UCSD-AML1 (cell line): ENCODE measurements at regions not wholly inside any gene's neighbourhood (a gene's known extent, or its start where the extent isn't known, plus 50 kb on each side); places are given as distances from the start of the nearest gene placed in this dataset.

Source experiments
- DNase-seq: peaks from one replicate; lab custom pipeline; 2025; ENCODE audit not compliant: unreplicated experiment; lab: John Stamatoyannopoulos, UW

DNA sequence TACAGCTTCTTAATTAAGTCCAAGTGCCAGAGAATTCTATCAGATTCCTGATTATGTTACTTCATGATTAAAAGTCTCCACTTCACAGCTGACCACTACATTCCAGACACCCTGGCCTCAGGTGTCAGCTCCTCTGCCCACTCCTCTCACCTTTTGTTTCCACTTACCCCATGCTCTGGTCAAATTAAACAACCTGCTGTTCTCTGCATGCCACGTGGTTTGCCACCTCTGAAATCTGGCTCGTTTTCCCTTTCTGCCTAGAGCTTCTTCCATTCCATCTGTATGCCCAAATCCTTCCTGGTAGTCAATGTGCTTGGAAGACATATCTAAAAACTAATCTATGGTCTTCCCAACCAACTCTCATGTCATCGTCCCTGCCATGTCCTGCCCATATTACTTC lies 158.6 kb downstream of the ICE1 start:
- DNase-seq: no peak

DNA sequence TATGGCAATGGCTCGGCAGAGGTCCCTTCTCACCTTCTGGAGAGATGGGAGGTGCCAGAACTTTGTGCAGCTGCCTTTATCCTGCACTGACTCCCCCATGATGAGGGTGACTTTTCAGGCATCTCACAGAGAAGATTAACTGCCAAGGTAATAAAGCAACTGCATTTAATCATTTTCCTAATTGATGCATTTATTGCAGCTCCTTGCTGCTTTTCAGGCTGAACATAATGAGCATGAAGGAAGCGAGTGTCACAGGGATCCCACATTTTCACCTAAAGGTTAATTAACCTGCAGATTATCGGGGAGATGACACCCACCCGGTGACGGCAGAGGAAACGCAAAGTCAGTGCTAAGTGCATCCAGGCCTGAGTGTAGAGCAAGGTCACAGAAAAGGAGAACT lies 154.3 kb downstream of the ICE1 start:
- DNase-seq: no peak

DNA sequence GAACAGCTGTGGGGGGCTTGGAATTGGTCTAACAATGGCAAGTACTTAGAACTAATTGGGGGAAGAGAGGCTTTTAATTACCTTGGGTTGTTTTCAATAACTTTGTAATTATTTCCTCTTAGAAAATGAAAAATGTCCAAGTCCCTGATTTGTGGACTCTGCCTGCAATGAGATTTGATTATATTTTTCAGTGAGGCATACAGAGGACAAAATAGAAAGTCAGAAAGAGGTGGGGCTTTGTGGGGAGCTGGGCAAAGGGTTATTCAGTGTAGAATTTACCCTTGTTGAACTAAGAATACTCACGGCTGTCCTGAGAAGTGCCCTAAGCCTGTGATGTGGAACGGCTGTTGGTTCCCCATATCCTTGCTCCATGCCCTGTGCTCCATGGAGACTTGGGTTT lies 153.0 kb downstream of the ICE1 start:
- no peak for DNase-seq

- DNase-seq: no peak
Measured at GRCh38 chr5:5573798-5574380, 151.4 kb downstream of the ICE1 start.

GRCh38 chr5:5572976-5573797 lies 150.7 kb downstream of the ICE1 start:
- no peak for DNase-seq

GRCh38 chr5:5572010-5572865 lies 149.8 kb downstream of the ICE1 start:
- no peak for DNase-seq

DNA sequence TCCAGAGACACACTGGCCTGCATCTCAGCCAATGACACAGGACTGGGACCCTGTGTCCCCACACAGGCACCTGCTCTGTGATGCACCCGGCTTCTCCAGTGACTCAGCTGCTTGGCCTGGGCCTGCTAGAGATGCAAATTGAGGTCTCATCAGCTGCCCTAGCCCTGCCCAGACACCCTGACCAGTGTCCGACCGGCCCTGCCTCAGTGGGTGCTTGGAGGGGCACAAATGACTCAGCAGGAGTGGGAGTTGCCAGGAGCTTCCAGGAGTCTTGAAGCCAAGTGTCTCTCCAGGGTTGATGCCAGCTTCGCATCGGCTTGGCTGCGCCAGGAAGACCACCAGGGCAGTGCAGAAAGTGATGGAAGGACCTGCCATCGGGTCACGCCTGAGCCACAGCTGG lies 148.2 kb downstream of the ICE1 start:
- no peak for DNase-seq

DNA sequence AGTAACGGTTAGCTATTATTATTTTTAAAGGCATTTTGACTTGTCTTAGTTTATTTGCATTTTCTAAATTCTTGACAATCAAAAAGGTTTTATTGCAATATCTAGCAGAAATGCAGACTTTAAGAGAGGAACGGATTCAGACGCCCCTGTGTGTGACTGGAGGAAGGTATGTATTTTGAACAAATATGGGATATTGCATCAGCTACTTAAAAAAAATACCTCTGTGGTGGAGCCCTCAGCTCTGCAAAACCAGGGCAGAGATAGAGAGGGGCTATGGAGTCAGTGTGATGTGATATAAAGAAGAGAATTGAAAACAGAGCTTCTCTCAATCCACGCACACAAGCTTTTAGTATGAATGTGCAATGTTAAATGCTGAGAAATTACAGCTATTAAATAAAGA lies 142.4 kb downstream of the ICE1 start:
- DNase-seq: no peak

DNA sequence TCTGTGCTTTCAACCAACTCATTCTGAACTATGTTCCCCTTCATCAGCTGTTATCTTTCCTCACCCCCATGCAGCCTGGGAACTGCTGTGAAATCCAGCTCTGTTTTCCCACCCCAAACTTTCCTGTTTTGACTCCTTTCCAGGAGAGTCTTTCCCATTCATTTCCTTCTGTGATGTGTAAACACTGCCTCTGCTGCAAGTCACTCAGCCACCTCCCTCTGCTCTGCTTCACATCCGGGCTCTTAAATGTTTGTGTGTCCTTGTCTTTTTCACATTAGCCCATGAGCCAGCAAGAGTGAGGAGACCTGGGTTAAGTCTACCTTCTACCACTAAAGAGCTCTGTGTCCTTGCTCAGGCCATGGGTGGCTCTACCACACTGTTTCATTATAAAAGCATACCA lies 137.5 kb downstream of the ICE1 start:
- DNase-seq: no peak

GRCh38 chr5:5558638-5559527 lies 136.4 kb downstream of the ICE1 start:
- DNase-seq: no peak

- DNase-seq: no peak
Measured at GRCh38 chr5:5558102-5558501, 135.6 kb downstream of the ICE1 start.

GRCh38 chr5:5551499-5551898 lies 129.0 kb downstream of the ICE1 start:
- no peak for DNase-seq

DNA sequence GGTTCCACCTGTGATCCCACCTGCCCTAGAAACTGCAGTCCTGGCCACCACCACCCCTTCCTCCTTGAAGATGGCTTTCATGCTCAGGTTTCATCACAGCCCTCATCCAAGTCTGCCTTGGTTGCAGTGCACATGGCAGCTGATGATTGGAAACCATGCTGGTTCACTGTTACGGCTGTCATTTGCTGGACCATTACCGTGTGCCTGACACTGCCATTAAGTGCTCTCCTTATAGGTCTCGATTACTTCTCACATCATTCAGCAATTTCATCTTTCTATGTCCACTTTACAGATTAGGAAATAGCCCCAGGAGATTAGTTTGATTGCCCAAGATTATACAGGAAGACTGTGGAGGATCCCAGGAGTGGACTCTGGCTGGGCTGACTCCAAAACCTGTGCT lies 123.9 kb downstream of the ICE1 start:
- no peak for DNase-seq

- no peak for DNase-seq
Measured at GRCh38 chr5:5544094-5544663, 121.7 kb downstream of the ICE1 start.

DNA sequence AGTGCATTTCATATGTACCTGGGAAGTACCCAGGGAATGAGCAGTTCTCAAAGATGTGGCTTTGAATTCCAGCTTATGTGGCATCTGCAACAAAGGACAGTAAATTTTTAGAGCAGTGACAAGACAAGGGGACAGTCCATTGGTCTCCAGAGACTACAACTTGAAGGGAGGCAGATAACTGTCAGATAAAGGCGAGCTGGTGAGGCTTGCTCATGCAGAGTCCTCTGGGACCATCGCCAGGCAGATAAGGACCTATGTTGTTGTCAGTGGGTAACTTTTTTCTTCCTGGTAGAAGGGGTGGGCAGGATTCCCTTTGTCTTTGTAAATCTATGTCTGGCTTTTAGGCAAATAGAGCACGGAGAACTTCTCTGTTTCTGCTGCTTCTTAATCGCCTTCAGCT lies 120.2 kb downstream of the ICE1 start:
- DNase-seq: no peak

GRCh38 chr5:5540065-5540464 lies 117.6 kb downstream of the ICE1 start:
- no peak for DNase-seq
